Kidney (tissue), 13 donors: ENCODE measurements at regions not wholly inside any gene's neighbourhood (a gene's known extent, or its start where the extent isn't known, plus 50 kb on each side); places are given as distances from the start of the nearest gene placed in this dataset.

Experiments used
- DNase-seq, 5 donors: peaks; one replicate each; pipeline ENCODE4 v3.0.0-alpha.2; 2013 to 2020
- FAIRE-seq: peaks from 2 replicates; lab custom pipeline; 2012; peaks lifted over from hg19 to GRCh38; lab: Jason Lieb, UNC
- H3K27ac ChIP-seq, 2 donors: one replicate each; pipeline ENCODE4 v1.7.0; 2013; ENCODE audit warnings: low read depth in 2 of 2, low read length in 2 of 2, inconsistent platforms in 1 of 2
- H3K27me3 ChIP-seq: one replicate; pipeline ENCODE4 v1.7.1; 2013; ENCODE audit warnings: low read length, inconsistent platforms; ENCODE audit not compliant: control insufficient read depth, insufficient read depth
- H3K36me3 ChIP-seq, 3 donors: one replicate each; pipeline versions ENCODE4 v1.7.0 to v1.7.1; 2013; ENCODE audit warnings: low read length in 3 of 3, control low read depth in 1 of 3, inconsistent platforms in 1 of 3; ENCODE audit not compliant: insufficient read depth in 3 of 3, control insufficient read depth in 2 of 3
- H3K4me1 ChIP-seq, 3 donors: one replicate each; pipeline versions ENCODE4 v1.7.0 to v1.7.1; 2013; ENCODE audit warnings: low read length in 3 of 3, inconsistent platforms in 1 of 3, low read depth in 1 of 3; ENCODE audit not compliant: control insufficient read depth in 2 of 3, insufficient read depth in 2 of 3
- H3K4me3 ChIP-seq, 3 donors: one replicate each; pipeline versions ENCODE4 v1.7.0 to v1.8.1; 2013; ENCODE audit warnings: low read length in 3 of 3, control low read depth in 1 of 3, inconsistent platforms in 1 of 3
- H3K9ac ChIP-seq, 3 donors: one replicate each; pipeline versions ENCODE4 v1.7.0 to v1.7.1; 2013; ENCODE audit warnings: low read length in 3 of 3, control low read depth in 1 of 3, inconsistent platforms in 1 of 3
- H3K9me3 ChIP-seq, 3 donors: one replicate each; pipeline versions ENCODE4 v1.7.0 to v1.7.1; 2013; ENCODE audit warnings: low read length in 3 of 3, control low read depth in 1 of 3, inconsistent platforms in 1 of 3; ENCODE audit not compliant: control insufficient read depth in 2 of 3, insufficient read depth in 1 of 3
- CTCF ChIP-seq: IDR thresholded peaks from 3 replicates; pipeline ENCODE4 v1.5.1; 2012; ENCODE audit warnings: mild to moderate bottlenecking, moderate library complexity, borderline replicate concordance; ENCODE audit not compliant: insufficient read depth; ENCODE audit errors: extremely low read depth
- intact Hi-C: fragments of 100-400 bp; cut with DNase I; formaldehyde crosslinking; loops from one replicate; pipeline ENCODE4 v1.11.1; 2022
- donor health status: control.
- donor health status: control.
- donor health status: control.
- donor health status: control.
- donor health status: control.
- donor health status: DM: yes; HTN: yes; CAD: no.
- donor health status: Normal renal cell carcinoma (clear cell type).

GRCh38 chr9:108386859-108387384 is 468.9 kb downstream of the ACTL7B start:
- no peaks in the 10 kb centered on the region for H3K36me3 ChIP-seq
- FAIRE-seq (no peak), DNase-seq (no peak)
- no peak overlapping the region for H3K4me3 ChIP-seq
- H3K4me1 ChIP-seq, result no peaks in the 10 kb centered on the region
- H3K9me3 ChIP-seq, result no peaks in the 10 kb centered on the region
- no peak for TF ChIP-seq CTCF
- no peaks in the 10 kb centered on the region for H3K27me3 ChIP-seq
- intact Hi-C loops, result no loop called here
- H3K27ac ChIP-seq, result no peak overlapping the region
- H3K9ac ChIP-seq, result no peak overlapping the region

- H3K27me3 ChIP-seq, result no peaks in the 10 kb centered on the region
- intact Hi-C loops, result no loop called here
- no peaks in the 10 kb centered on the region for H3K9me3 ChIP-seq
- no peak for TF ChIP-seq CTCF
- no peak overlapping the region for H3K9ac ChIP-seq
- DNase-seq, result no peak
- no peaks in the 10 kb centered on the region for H3K4me1 ChIP-seq
- no peak overlapping the region for H3K4me3 ChIP-seq
- H3K36me3 ChIP-seq, result no peaks in the 10 kb centered on the region
- FAIRE-seq, result no peak
- no peak overlapping the region for H3K27ac ChIP-seq
Observed at GRCh38 chr9:108386032-108386431, 469.8 kb downstream of the ACTL7B start.

- no peak for DNase-seq
Observed at GRCh38 chr9:108383796-108384195, 472.0 kb downstream of the ACTL7B start.

More at GRCh38 chr9:108383796-108384195, 472.0 kb downstream of the ACTL7B start:
- no peak overlapping the region for H3K4me3 ChIP-seq
- no peaks in the 10 kb centered on the region for H3K36me3 ChIP-seq
- H3K4me1 ChIP-seq, result no peaks in the 10 kb centered on the region
- H3K9ac ChIP-seq, result no peak overlapping the region
- no peak for FAIRE-seq
- intact Hi-C loops, result no loop called here
- no peak for TF ChIP-seq CTCF
- no peaks in the 10 kb centered on the region for H3K27me3 ChIP-seq
- no peak overlapping the region for H3K27ac ChIP-seq
- no peaks in the 10 kb centered on the region for H3K9me3 ChIP-seq
